ENCODE measurements at regions not wholly inside any gene's neighbourhood (a gene's known extent, or its start where the extent isn't known, plus 50 kb on each side); places are given as distances from the start of the nearest gene placed in this dataset.
"Not testable (repeated sequence)": the region's sequence is repeated elsewhere in the genome, so short reads cannot be mapped to it uniquely, and the experiment has no call there.

GRCh38 chr18:40233931-40234616 lies 1721.0 kb upstream of the PIK3C3 start:
- no peak for DNase-seq (ENCODE audit: low read depth in 3 of 3, low spot score in 1 of 3)

GRCh38 chr18:40222776-40223175 lies 1732.3 kb upstream of the PIK3C3 start:
- DNase-seq (ENCODE audit: low read depth in 3 of 3, low spot score in 1 of 3) = no peak

GRCh38 chr18:40216856-40217255 lies 1738.2 kb upstream of the PIK3C3 start:
- no peak for DNase-seq (ENCODE audit: low read depth in 3 of 3, low spot score in 1 of 3)

- no peak for DNase-seq (ENCODE audit: low read depth in 3 of 3, low spot score in 1 of 3)
Observed at GRCh38 chr18:40215979-40216378, 1739.1 kb upstream of the PIK3C3 start.

- DNase-seq (ENCODE audit: low read depth in 3 of 3, low spot score in 1 of 3) = no peak
Observed at GRCh38 chr18:40210696-40211095, 1744.3 kb upstream of the PIK3C3 start.

- no peak for DNase-seq (ENCODE audit: low read depth in 3 of 3, low spot score in 1 of 3)
Observed at GRCh38 chr18:40208958-40209357, 1746.1 kb upstream of the PIK3C3 start.

- no peak for DNase-seq (ENCODE audit: low read depth in 3 of 3, low spot score in 1 of 3)
Observed at GRCh38 chr18:40197711-40198110, 1757.3 kb upstream of the PIK3C3 start.

GRCh38 chr18:40186677-40187076 lies 1768.4 kb upstream of the PIK3C3 start:
- no peak for DNase-seq (ENCODE audit: low read depth in 3 of 3, low spot score in 1 of 3)

- no peak for DNase-seq (ENCODE audit: low read depth in 3 of 3, low spot score in 1 of 3)
Observed at GRCh38 chr18:40179729-40180461, 1775.1 kb upstream of the PIK3C3 start.

GRCh38 chr18:40168026-40168425 lies 1787.0 kb upstream of the PIK3C3 start:
- no peak for DNase-seq (ENCODE audit: low read depth in 3 of 3, low spot score in 1 of 3)

- no peak for DNase-seq (ENCODE audit: low read depth in 3 of 3, low spot score in 1 of 3)
Observed at GRCh38 chr18:40163254-40163653, 1791.8 kb upstream of the PIK3C3 start.

GRCh38 chr18:40160361-40160760 lies 1794.7 kb upstream of the PIK3C3 start:
- no peak for DNase-seq (ENCODE audit: low read depth in 3 of 3, low spot score in 1 of 3)

GRCh38 chr18:40159141-40160017 lies 1795.7 kb upstream of the PIK3C3 start:
- no peak for DNase-seq (ENCODE audit: low read depth in 3 of 3, low spot score in 1 of 3)

- no peak for DNase-seq (ENCODE audit: low read depth in 3 of 3, low spot score in 1 of 3)
Observed at GRCh38 chr18:40157120-40157519, 1797.9 kb upstream of the PIK3C3 start.

- DNase-seq (ENCODE audit: low read depth in 3 of 3, low spot score in 1 of 3) = no peak
Observed at GRCh38 chr18:40152859-40153258, 1802.2 kb upstream of the PIK3C3 start.

GRCh38 chr18:40148960-40149359 lies 1806.1 kb upstream of the PIK3C3 start:
- DNase-seq (ENCODE audit: low read depth in 3 of 3, low spot score in 1 of 3) = no peak

GRCh38 chr18:40133253-40133652 lies 1821.8 kb upstream of the PIK3C3 start:
- DNase-seq (ENCODE audit: low read depth in 3 of 3, low spot score in 1 of 3) = no peak

GRCh38 chr18:40132438-40132837 lies 1822.6 kb upstream of the PIK3C3 start:
- DNase-seq (ENCODE audit: low read depth in 3 of 3, low spot score in 1 of 3) = not testable (repeated sequence)

- DNase-seq (ENCODE audit: low read depth in 3 of 3, low spot score in 1 of 3) = no peak
Observed at GRCh38 chr18:40124107-40124506, 1830.9 kb upstream of the PIK3C3 start.

GRCh38 chr18:40120796-40121391 lies 1834.1 kb upstream of the PIK3C3 start:
- no peak for DNase-seq (ENCODE audit: low read depth in 3 of 3, low spot score in 1 of 3)

- DNase-seq (ENCODE audit: low read depth in 3 of 3, low spot score in 1 of 3) = no peak
Observed at GRCh38 chr18:40120356-40120755, 1834.7 kb upstream of the PIK3C3 start.
